ENCODE measurements at regions not wholly inside any gene's neighbourhood (a gene's known extent, or its start where the extent isn't known, plus 50 kb on each side); places are given as distances from the start of the nearest gene placed in this dataset.
"Not testable (repeated sequence)": the region's sequence is repeated elsewhere in the genome, so short reads cannot be mapped to it uniquely, and the experiment has no call there.

GRCh38 chr1:173304529-173305227, 97.5 kb upstream of the TNFSF4 start:
- no peak for DNase-seq (ENCODE audit: extremely low spot score)
- no peak for TF ChIP-seq CTCF (IDR thresholded peaks at IDR 0.05; ENCODE audit: control extremely low read depth, extremely low read depth, low read depth, missing control alignments)
- ChIA-PET CTCF (no interaction called here), POLR2A (no interaction called here)

GRCh38 chr1:173307845-173308244, 100.7 kb upstream of the TNFSF4 start:
- ChIA-PET CTCF (no interaction called here), POLR2A (no interaction called here)
- no peak for DNase-seq (ENCODE audit: extremely low spot score)
- no peak for TF ChIP-seq CTCF (IDR thresholded peaks at IDR 0.05; ENCODE audit: control extremely low read depth, extremely low read depth, low read depth, missing control alignments)

- TF ChIP-seq CTCF (IDR thresholded peaks at IDR 0.05; ENCODE audit: control extremely low read depth, extremely low read depth, low read depth, missing control alignments), result no peak
- CTCF ChIA-PET, result interaction anchor here (0.9 to 1.6 kb wide), 2 partner anchors 8 to 19 kb away, joined by 3 to 4 read pairs; no protein-coding TSS in a partner anchor
- no peak for DNase-seq (ENCODE audit: extremely low spot score)
- POLR2A ChIA-PET, result no interaction called here
These were observed 107.5 kb upstream of the TNFSF4 start for GRCh38 chr1:173314656-173315055.

- CTCF ChIA-PET, result interaction anchor here (0.9 to 1.6 kb wide), 3 partner anchors 8 to 36 kb away, joined by 3 to 4 read pairs (median 3); no protein-coding TSS in a partner anchor
- POLR2A ChIA-PET, result no interaction called here
- TF ChIP-seq CTCF (IDR thresholded peaks at IDR 0.05; ENCODE audit: control extremely low read depth, extremely low read depth, low read depth, missing control alignments), result no peak
- DNase-seq (ENCODE audit: extremely low spot score), result no peak
These were observed 108.2 kb upstream of the TNFSF4 start for GRCh38 chr1:173315296-173315695.

GRCh38 chr1:173318788-173319187, 111.7 kb upstream of the TNFSF4 start:
- ChIA-PET CTCF (interaction anchor here (0.8 to 1.7 kb wide), 2 partner anchors 61 to 116 kb away, joined by 3 read pairs; no protein-coding TSS in a partner anchor), POLR2A (no interaction called here)
- no peak for DNase-seq (ENCODE audit: extremely low spot score)

GRCh38 chr1:173324352-173324751, 117.2 kb upstream of the TNFSF4 start:
- POLR2A ChIA-PET; CTCF ChIA-PET; DNase-seq (ENCODE audit: extremely low spot score): not testable (repeated sequence)

More at GRCh38 chr1:173318788-173319187, 111.7 kb upstream of the TNFSF4 start:
- TF ChIP-seq CTCF (IDR thresholded peaks at IDR 0.05; ENCODE audit: control extremely low read depth, extremely low read depth, low read depth, missing control alignments), result no peak

- CTCF ChIA-PET; DNase-seq (ENCODE audit: extremely low spot score); POLR2A ChIA-PET: not testable (repeated sequence)
These were observed 120.9 kb upstream of the TNFSF4 start for GRCh38 chr1:173327987-173328386.

GRCh38 chr1:173328961-173329360, 121.8 kb upstream of the TNFSF4 start:
- ChIA-PET CTCF (no interaction called here), POLR2A (no interaction called here)
- TF ChIP-seq CTCF (IDR thresholded peaks at IDR 0.05; ENCODE audit: control extremely low read depth, extremely low read depth, low read depth, missing control alignments), result no peak
- no peak for DNase-seq (ENCODE audit: extremely low spot score)

Data from GM10248 (cell line).